ENCODE measurements at regions not wholly inside any gene's neighbourhood (a gene's known extent, or its start where the extent isn't known, plus 50 kb on each side); places are given as distances from the start of the nearest gene placed in this dataset.

DNA sequence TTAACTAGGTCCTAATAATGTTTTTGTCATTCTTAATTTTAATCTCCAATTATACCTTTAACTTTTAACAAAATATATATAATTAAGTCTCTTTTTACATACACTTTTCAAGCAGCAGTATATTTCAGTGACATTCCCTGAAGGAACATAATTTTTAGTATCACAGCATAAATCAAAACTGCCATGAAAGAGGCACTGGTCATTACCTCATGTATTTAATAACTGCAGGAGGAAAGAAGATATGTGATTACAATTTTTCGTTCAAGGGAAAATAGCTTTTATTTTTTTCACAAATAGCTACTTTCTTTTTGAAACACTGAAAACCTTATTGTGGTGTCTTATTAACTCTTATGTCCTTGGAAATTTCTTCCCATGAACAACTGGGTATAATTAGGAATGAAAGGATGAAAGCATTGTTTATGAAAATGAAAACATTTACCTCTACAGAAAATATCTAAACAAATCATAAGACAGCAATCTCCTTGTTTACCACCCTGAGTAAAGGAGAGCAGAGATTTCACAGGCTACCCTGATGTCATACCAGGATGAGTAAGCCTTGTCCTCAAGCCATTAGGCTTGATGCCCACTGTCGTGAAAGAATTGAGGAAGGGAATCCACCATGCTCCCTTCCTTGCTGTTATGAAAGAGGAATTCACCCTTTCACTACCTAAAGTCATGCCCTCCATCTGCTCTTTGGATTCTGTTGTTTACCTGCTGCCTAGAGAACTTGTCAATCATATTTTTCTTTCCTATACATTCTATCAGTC is 877.2 kb upstream of the PCDH20 start:
- no peak for DNase-seq

DNA sequence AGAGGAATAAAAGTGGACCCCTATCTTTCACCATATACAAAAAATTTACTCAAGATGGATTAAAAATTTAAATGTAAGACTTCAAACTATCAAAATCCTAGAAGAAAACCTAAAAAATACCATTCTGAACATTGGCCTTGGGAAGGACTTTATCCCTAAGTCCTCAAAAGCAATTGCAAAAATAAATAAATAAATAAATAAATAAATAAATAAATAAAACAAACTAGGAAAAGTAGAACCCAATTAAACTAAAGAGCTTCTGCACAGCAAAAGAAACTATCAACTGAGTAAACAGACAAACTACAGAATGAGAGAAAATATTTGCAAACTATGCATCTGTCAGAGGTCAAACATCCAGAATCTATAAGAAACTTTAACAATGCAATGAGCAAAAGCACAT is 874.9 kb upstream of the PCDH20 start:
- DNase-seq, result no peak

DNA sequence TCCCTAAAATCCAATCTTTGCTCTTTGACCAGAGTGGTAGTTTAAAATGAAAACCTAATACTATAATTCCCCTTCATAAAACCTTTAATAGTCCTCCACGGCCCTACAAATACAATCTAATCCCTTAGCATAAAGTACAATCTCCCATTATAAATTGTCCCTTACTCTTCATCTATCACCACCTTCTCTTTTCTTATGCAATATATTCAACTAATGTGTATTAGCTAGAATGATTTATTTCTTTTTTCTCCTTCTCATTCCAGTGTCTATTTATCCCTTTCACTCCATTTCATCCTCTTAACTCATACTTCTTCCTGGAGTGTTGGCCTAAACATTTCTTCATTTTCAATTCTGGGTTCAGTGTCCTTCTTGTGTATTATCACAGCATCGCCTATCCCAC is 872.1 kb upstream of the PCDH20 start:
- DNase-seq, result no peak

DNA sequence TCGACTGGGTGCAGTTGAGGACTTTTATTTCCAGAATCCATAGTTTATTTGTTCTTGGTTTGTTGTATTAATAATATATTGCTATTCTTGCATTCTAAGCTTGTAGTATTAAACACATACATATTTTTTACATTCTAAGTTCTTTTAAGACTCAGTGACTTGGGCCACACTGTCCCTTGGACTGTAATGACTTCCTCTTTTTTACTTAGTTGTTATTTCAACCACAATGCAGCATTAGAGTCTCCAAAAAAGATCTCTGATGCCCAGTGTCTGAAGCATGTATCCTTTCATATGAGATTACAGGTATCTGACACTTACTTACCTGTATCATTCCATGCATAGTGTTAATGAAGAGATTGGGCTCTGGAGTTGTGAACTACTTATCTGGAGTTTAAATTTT is 864.9 kb upstream of the PCDH20 start:
- DNase-seq, result peak; percentile 21

DNA sequence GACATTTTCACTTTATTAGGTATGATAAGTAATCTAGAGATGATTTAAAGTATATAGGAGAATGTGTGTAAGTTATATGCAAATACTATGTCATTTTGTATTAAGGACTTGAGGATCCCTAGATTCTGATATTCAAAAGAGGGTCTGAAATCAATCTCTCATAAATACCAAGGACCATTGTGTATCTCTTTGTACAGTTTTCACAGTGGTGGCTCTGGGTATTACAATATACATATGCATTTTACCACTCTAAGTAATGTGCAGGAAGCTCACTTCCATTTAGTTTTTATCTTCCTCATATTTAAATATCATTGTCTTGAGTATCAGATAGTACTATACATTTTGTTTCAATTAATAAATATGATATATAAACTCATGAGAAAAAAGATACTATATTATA is 862.6 kb upstream of the PCDH20 start:
- peak; percentile 1 for DNase-seq

DNA sequence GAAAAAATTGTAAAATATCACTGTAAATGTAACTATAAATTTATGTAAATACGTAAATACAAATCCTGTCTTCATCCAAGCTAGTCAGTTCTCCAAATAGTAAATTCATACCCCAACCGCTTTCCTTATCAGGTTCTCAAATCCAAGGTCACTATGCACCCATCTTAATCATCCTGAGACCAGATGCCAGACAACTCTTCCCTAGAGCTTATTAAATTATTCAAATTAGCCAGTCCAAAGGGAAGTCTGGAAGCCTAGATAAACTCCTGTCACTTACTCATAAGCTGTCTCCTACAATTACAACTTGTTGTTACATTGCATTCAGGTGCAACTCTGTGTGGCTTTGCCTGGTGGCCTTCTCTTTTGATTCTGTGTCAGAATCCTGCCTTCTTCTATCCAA is 836.1 kb upstream of the PCDH20 start:
- no peak for DNase-seq

DNA sequence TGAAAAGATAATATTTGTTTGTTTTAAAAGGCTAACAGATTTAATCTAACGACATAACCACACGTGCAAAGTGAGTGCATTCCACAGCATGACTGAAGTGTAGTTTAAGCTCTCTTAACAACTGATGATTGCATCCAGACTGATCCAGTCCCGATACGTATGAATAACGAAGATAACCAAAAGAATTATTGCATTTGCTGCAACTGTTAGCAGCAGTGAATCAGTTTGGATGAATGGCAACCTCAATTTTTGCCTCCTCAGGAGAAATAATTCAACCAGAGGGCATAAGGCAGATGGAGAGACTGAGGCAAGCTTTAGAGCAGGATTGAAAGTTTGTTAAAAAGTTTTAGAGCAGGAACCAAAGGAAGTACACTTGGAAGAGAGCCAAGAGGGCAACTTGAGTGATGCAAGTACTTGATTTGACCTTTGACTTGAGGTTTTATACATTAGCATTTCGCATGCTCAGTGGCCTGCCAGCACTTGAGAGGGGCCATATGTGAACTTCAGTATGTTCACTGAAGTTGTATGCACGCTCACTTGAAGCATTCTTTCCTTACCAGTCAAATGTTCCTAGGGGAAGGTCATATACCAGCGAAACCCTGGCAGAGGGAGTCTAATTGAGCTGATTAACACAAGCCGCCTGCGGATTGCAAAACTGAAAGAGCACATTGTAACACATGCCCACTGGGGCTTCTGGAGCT is 835.0 kb upstream of the PCDH20 start:
- DNase-seq, result no peak

DNA sequence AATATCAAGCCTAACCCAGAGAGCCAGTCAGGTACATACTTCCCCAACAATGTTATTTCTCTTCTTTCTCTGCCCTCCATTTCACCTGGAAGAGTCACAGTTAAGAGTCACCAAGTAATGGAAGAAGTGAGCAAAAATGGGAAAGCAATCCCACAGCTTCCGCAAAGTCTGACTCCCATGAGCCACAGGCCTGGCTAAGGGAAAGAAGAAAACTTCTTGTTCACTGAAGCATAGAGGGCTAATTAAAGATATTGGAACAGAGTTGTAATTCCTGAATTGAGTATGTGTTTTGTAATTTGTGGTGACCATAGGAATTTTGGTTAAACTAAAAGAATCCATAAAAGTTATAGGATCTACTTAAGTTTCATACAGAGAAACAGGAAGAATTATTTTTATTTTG is 830.9 kb upstream of the PCDH20 start:
- no peak for DNase-seq

DNA sequence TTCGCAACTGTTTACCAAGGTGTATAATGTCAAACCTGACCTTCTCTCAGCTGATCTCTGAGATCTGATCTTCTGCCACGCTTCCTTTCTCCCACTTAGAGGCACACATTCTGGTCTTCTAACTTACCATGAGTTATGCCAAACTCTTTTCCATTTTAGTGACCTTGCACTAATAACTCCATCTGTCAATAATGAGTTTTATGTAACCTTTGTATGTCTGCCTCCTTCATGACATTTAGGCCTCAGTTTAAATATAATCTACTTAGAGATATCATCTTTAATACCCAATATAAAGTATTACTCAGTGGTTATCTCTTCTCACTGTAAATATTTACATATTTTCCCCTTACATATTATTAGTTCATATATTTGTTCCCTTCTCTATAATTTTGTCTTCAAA is 827.5 kb upstream of the PCDH20 start:
- DNase-seq, result no peak

DNA sequence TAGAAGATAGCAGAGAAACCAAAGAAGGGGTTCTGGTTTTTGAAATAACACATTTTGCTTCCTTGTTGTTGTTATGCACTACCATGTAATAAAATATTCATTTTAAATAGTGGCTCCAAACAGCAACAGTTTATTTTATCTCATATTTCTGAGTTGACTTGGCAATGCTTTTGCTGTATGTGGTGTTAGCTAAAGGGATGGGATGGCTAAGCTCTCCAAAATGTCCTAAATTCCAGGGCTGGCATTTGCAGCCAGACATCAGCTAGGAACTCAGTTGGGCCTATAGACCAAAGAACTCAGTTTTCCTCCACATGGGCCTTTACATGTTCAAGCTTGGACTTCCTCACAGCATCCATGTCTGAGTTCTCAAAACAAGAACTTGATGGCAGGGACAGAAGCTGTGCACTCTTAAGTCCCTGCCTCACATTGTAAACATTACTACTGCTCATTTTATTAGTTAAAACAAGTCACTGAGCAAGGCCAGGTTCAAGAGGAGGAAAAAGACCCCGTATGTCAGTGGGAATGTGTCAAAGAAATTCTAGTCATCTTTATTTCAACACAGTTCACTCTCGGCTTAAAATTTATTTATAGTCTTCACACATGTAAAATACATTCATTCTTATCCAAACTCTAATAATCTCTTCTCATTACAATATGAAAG is 819.3 kb upstream of the PCDH20 start:
- no peak for DNase-seq

DNA sequence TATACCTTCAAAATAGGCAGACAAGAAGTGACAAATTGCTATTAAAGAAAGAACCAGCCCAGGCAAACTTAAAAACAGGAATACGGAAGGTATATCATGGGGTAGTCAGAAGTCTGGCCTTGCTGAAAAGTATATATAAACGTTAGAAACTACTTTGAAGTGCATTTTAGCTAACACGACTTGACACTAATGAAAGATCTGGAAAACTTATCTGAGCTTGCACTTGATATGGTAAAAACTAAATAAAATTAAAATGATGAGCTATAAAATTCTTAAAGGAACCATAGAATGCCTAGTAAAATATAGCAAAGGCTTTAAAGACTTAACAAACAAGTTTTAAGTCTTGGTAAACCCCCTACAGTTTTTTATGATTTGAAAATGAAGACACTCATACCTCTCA is 795.3 kb upstream of the PCDH20 start:
- DNase-seq, result no peak

DNA sequence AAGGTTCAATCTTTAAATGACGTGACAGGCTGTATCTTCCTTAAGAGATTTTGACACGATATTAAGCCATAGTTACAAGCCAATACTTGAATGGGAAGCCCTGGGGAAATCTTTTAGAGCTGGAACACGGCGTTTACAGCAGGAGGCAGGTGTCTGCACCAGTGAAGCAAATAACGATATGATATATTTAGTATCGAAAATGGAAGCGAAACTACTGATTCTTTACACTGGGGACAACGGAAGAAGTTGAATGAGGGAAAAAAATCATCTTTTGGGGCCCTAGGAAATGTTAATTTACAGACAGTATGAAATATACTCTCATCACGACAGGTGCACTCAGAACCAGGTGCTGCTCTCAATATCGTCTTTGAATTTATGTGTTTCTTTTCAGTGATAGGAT is 793.9 kb upstream of the PCDH20 start:
- DNase-seq, result no peak

DNA sequence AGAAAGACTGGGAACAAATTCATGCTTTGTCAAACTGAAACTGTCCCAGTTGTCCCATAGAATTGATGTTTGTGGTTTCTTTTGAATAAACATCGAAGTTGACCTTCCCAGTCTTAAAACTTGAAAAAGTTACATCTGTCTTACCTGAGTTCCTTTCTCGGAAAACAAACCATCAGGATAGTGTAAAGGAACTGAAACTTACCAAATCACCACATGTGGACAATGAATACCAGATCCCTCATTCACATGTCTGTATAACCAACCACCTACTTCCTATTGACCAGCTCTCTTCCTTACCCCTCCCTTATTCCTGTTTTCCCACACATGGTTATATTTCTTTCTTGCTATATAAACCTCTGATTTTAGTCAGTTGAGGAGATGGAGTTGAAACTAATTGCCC is 791.7 kb upstream of the PCDH20 start:
- DNase-seq, result no peak

DNA sequence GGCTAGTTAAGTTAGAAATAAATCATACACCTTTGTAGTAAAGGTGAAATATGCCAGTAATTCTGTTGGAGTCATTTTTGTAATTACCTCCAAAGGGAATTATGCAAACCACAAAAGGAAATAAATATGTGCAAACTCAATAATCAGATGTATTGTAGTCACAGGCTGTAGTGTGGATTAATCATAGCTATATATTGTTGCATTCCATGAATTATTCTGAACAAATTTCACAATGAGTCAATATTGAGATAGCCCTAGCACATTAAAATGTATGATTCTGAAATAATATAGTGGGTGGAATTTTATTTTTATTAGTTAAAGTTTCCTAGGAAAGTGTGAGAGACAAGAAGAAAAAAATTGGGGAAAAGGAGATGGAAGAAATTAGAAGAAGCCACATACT is 790.5 kb upstream of the PCDH20 start:
- DNase-seq, result no peak

DNA sequence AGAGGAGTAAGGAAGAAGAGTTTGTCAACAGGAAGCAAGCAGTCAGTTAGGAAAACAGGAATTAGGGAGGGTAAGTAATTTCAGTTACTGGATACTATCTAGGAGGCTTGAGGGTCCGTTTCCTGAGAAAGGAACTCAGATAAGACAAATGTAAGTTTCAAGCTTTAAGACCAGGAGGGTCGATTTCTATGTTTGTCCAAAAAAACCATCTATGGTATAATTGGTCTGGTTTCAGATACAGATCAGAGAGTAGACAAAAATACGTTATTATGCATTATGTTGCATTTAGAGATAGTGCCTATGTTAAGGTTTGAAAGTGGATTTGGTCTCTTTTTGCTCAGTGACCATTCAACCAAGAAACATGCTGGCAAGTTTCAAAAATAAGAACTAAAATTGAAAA is 789.6 kb upstream of the PCDH20 start:
- no peak for DNase-seq

DNA sequence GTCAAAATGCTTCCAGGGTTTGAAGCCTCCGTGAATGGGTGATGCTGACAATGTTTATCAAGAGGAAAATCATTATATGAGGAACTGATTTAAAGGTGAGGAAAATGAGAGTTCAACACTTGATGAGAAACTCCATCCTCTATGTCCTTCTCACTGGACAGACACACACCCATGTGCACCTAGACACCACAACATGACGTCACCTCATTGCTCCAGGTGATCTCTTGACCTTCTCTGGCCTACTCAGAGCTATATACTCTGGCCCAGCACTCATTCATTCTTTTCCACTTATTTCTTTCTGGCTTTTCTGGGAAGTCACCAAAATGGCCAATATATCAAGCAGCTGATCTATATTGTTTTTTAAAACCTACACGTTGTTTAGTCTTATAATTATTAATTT is 778.7 kb upstream of the PCDH20 start:
- DNase-seq, result no peak

DNA sequence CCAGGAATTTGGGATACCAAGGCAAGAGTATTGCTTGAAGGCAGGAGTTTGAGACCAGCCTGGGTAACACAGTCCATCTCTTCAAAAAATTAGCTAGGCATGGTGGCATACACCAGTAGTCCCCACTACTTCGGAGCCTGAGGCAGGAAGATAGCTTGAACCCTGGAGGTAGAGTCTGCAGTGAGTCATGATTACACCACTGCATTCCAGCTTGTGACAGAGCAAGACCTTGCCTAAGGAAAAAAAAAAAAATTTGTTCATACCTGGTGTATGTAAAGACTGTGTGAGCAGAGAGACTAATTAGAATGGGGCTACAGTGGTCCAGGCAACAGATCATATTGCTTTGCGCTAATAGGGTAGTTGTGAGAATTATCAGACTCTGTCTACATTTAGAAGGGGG is 778.3 kb upstream of the PCDH20 start:
- no peak for DNase-seq

DNA sequence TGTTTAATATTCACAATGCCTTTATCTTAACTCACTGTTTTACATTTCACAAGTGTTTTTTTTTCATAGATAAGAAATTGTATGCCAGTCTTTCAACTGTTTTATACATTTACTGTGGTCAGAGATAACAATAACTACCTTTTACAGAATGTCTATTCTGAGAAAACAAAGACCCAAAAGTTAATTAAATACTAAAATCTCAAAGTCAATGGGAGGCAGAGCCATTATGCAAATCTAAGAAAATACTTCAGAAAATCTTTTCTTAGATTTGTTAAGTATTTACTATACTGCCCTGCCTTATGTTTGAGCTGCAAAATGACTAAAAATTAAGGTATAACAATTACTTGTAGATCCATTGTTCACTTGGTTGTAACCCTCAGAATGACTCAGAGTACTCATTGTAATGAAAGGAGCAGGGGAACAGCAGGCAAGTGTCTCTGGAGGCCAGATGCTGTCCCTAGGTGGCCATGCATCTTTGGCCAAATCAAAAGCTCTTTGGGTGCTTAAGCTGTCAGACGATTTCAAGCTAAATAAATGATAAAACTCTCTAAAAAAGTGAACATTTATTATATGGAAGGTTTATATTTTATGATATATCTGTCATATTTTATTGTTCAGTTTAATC is 770.1 kb upstream of the PCDH20 start:
- no peak for DNase-seq

DNA sequence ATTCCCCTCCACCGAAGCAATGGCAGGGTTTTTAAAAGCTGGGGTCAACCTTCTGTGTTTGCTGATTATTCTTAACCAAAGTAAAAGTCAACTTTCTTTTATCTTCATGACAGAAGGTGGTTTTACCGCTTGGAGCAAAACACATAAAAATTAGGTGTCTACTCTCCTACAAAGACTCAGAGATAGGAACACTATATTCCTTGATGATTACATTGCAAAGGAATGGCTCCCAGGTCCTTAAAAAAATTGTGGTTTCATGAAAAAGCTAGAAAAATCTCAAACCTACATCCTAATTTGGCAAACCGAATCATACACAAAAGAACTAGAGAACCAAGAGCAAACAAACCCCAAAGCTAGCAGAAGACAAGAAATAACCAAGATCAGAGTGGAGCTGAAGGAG is 760.4 kb upstream of the PCDH20 start:
- no peak for DNase-seq

DNA sequence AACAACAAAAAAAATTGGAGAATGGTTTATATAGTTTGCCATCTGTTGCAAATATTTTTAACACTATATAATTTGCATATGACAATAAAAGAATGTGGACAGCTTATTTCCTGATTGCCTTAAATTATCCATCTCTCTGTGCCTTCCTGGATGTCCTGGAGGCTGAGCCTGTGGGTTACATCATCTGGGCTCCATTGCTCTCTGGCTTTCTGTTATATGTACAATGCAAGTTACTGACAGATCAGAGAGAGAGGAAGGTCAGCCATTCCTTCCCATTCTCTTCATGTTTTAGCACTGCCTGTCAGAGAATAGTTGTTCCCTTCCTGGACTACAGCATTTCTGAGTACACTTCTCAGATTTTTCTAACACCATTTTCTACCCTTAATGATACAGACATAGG is 758.3 kb upstream of the PCDH20 start:
- no peak for DNase-seq

DNA sequence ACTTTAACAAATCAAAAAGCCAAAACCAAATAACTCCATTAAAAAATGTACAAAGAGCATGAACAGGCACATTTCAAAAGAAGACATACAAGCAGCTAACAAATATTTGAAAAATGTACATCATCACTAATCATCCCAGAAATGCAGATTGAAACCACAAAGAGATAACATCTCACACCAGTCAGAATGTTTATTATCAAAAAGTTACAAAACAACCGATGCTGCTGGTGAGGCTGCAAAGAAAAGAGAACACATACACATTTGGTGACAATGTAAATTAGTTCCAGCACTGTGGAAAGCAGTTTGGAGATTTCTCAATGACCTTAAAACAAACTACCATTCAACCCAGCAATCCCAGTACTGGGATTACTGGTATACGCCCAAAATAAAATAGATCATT is 756.0 kb upstream of the PCDH20 start:
- DNase-seq, result no peak

DNA sequence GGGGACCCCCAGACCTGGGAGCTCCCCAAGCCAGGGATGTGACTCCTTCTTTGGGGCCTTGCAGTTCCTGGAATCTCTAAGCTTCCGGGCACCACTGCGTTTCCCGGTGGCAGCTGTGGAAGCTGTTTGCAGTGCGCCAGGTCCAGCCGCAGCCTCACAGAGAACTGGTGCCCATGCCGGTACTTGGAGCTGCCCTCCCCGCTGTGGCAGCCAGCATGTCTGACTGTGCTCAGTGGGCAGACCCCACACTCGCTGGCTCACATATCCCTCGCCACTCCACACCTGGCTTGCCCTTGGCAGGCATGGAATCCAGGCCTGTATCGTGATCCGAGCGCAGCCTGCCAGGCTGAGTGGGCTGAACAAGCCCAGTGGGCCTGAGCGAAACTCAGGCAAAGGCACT is 753.2 kb upstream of the PCDH20 start:
- no peak for DNase-seq

DNA sequence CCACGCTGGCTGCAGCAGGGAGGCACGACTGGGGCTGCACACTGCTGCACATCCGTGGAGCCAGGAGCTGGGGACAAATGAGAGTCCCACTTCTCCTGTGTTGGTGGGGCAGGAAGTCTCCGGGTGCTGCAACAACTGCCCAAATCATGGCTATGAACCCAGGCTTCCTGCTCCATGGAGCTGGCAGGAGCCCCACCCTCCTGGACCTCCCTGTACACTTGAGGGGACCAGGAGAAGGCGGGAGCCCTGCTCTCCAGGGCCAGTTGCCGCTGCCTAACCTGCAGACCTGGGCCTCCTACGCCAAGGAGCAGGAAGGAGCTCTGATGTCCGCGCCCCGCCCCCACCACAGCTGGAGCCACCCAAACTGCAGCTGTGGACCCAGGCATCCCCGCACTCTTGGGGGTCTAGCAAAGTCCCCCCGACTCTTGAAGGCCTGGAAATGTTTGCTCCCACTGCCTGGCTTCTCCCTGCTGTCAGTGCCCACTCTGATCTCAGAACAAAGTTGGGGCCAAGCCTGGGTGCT is 752.1 kb upstream of the PCDH20 start:
- DNase-seq, result no peak

DNA sequence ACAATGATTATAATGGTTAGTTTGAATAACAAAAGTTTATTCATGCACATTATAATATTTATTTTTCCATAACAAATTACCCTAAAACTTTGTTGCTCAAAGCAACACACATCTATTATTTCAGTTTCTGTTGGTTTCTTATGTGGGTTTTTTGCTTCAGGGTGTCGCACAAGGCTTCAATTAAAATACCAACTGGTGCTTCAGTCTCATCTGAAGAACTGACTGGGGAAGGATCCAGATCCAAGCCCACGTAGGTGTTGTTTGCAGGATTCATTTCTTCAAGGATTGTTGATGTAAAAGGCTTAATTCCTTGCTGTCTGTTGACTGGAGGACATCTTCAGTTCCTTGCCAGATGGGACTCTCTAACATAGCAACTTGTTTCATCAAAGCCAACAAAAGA is 747.2 kb upstream of the PCDH20 start:
- DNase-seq, result no peak
